Caco-2 (cell line): ENCODE measurements at regions not wholly inside any gene's neighbourhood (a gene's known extent, or its start where the extent isn't known, plus 50 kb on each side); places are given as distances from the start of the nearest gene placed in this dataset.

ENCODE experiments used
- BruUV-seq: library from RNA; stranded (reverse); fragments of 400-500 nt; replicated peaks from 2 replicates; lab custom pipeline; 2021; lab: Mats Ljungman, UMichigan
- CTCF ChIA-PET: fragments of 300-600 bp; sonication (Branson Sonifier 250); formaldehyde crosslinking; loops from one replicate; lab custom pipeline; 2022; ENCODE audit warnings: antibody characterized with exemption; lab: Charles Lee
- POLR2A ChIA-PET: fragments of 300-600 bp; sonication (Branson Sonifier 250); formaldehyde crosslinking; loops from one replicate; lab custom pipeline; 2022; ENCODE audit warnings: antibody characterized with exemption; lab: Charles Lee
- DNase-seq, 2 experiments: peaks; one replicate each; pipeline versions ENCODE4 v3.0.0 to v3.0.0-alpha.2; 2020 to 2022
- H3K27me3 ChIP-seq: replicated peaks from 2 replicates; pipeline ENCODE4 v1.6.0; 2011; ENCODE audit warnings: low read length; ENCODE audit not compliant: control insufficient read depth, insufficient read depth
- H3K36me3 ChIP-seq: 2 replicates; pipeline ENCODE4 v1.5.1; 2011; ENCODE audit warnings: low read length; ENCODE audit not compliant: control insufficient read depth, insufficient read depth
- H3K4me1 ChIP-seq: fragments of 250-450 bp; sonication (Bioruptor Pico); 2 replicates; pipeline ENCODE4 v1.5.1; 2020; ENCODE audit warnings: mild to moderate bottlenecking
- H3K4me3 ChIP-seq: 2 replicates; pipeline ENCODE4 v1.5.1; 2011; ENCODE audit warnings: low read depth, mild to moderate bottlenecking, control low read depth, low read length
- H3K9me3 ChIP-seq: fragments of 250-450 bp; sonication (Bioruptor Pico); 2 replicates; pipeline ENCODE4 v1.5.1; 2020; ENCODE audit warnings: mild to moderate bottlenecking, moderate library complexity
- H3K27ac Mint-ChIP-seq: one replicate; pipeline ENCODE4 v1.8.0; 2022; ENCODE audit warnings: mixed read lengths; ENCODE audit not compliant: unreplicated experiment
- H3K27me3 Mint-ChIP-seq: one replicate; pipeline ENCODE4 v1.8.0; 2022; ENCODE audit warnings: mixed read lengths; ENCODE audit not compliant: insufficient read depth, unreplicated experiment
- H3K36me3 Mint-ChIP-seq: one replicate; pipeline ENCODE4 v1.8.0; 2022; ENCODE audit warnings: mild to moderate bottlenecking, mixed read lengths; ENCODE audit not compliant: insufficient read depth, unreplicated experiment
- H3K4me1 Mint-ChIP-seq: one replicate; pipeline ENCODE4 v1.8.0; 2022; ENCODE audit warnings: low read depth, mixed read lengths; ENCODE audit not compliant: unreplicated experiment
- H3K4me3 Mint-ChIP-seq: one replicate; pipeline ENCODE4 v1.8.0; 2022; ENCODE audit warnings: mild to moderate bottlenecking, moderate library complexity, mixed read lengths; ENCODE audit not compliant: unreplicated experiment
- H3K9me3 Mint-ChIP-seq: one replicate; pipeline ENCODE4 v1.8.0; 2022; ENCODE audit warnings: mixed read lengths; ENCODE audit not compliant: unreplicated experiment
- CTCF ChIP-seq, 2 experiments: fragments of 200-600 bp in 1 of 2; IDR thresholded peaks; 1 replicate in 1 of 2; 2 replicates in 1 of 2; pipeline versions ENCODE4 v1.5.1 to v1.8.0; 2011 to 2022; ENCODE audit warnings: antibody characterized with exemption in 1 of 2, control low read depth in 1 of 2, inconsistent platforms in 1 of 2, low read depth in 1 of 2, low read length in 1 of 2, mild to moderate bottlenecking in 1 of 2, moderate library complexity in 1 of 2; ENCODE audit not compliant: insufficient read depth in 1 of 2, severe bottlenecking in 1 of 2, unreplicated experiment in 1 of 2
- intact Hi-C: fragments of 100-400 bp; cut with micrococcal nuclease; formaldehyde crosslinking; loops from one replicate; pipeline ENCODE4 v1.10.0; 2022; ENCODE audit not compliant: unreplicated experiment

DNA sequence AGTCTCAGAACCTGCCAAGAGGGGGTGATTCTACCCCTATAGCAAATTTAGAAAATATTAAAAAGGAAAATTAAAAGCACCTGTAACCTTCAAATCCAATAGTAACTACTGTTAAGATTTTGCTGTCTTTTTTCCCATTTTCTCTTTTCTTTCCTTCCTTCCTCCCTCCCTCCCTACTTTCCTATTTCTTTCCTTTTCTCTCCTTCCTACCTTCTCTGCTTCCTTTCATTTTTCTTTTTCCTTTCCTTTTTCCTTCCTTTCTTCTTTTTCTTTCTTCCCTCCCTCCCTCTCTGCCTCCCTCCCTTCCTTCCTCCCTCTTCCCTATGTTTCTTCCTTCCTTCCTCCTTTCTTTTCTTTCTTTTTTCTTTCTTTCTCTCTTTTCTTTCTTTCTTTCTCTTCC, 120.2 kb upstream of the KCTD7 start:
- H3K36me3 ChIP-seq: no peaks in the 10 kb centered on the region
- H3K27me3 Mint-ChIP-seq: no peaks in the 10 kb centered on the region
- POLR2A ChIA-PET: no interaction called here

DNA sequence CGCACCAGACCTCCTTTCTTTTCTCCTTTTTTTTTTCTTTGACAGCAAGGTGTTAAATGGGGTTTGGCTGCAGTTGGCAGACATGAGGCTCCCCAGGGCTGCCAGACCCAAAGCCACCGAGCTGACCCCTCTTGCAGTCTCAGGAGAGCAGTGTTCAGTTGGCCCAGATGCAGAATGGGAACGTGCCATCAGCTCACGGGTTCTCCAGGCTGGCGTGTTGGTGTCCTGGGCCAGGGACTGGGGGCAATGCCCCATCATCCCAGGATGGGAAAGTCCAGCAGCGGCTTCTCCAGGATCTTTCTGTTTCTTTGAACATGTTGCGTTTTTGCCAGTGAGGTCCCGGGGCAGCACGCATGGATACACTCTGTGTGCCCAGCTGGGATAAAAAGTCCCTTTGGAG, 114.6 kb upstream of the KCTD7 start:
- no peaks in the 10 kb centered on the region for H3K36me3 ChIP-seq
- no peaks in the 10 kb centered on the region for H3K4me1 ChIP-seq
- POLR2A ChIA-PET: no interaction called here
- intact Hi-C loops: no loop called here
- no TSS peak for BruUV-seq
- Mint-ChIP-seq H3K27ac (no peak overlapping the region), H3K9me3 (no peaks in the 10 kb centered on the region), H3K36me3 (peaks cover 7% of the 10 kb centered on the region), H3K4me1 (no peaks in the 10 kb centered on the region), H3K4me3 (no peak overlapping the region), H3K27me3 (no peaks in the 10 kb centered on the region)
- no peaks in the 10 kb centered on the region for H3K27me3 ChIP-seq
- DNase-seq: no peak
- CTCF ChIA-PET: no interaction called here
- no peaks in the 10 kb centered on the region for H3K9me3 ChIP-seq
- TF ChIP-seq CTCF (IDR thresholded peaks at IDR 0.05; ENCODE audit: insufficient read depth in 1 of 2, low read depth in 1 of 2, low read length in 1 of 2, severe bottlenecking in 1 of 2, unreplicated experiment in 1 of 2): no peak
- no peak overlapping the region for H3K4me3 ChIP-seq

More for the DNA sequence above, 120.2 kb upstream of the KCTD7 start:
- Histone ChIP-seq H3K4me3 (no peak overlapping the region), H3K27me3 (no peaks in the 10 kb centered on the region), H3K9me3 (no peaks in the 10 kb centered on the region), H3K4me1 (no peaks in the 10 kb centered on the region)
- Mint-ChIP-seq H3K4me1 (no peaks in the 10 kb centered on the region), H3K27ac (no peak overlapping the region), H3K9me3 (no peaks in the 10 kb centered on the region), H3K4me3 (no peak overlapping the region), H3K36me3 (no peaks in the 10 kb centered on the region)
- intact Hi-C loops: no loop called here
- CTCF ChIA-PET: no interaction called here
- TF ChIP-seq CTCF (IDR thresholded peaks at IDR 0.05; ENCODE audit: insufficient read depth in 1 of 2, low read depth in 1 of 2, low read length in 1 of 2, severe bottlenecking in 1 of 2, unreplicated experiment in 1 of 2): no peak
- BruUV-seq: no TSS peak
- no peak for DNase-seq

DNA sequence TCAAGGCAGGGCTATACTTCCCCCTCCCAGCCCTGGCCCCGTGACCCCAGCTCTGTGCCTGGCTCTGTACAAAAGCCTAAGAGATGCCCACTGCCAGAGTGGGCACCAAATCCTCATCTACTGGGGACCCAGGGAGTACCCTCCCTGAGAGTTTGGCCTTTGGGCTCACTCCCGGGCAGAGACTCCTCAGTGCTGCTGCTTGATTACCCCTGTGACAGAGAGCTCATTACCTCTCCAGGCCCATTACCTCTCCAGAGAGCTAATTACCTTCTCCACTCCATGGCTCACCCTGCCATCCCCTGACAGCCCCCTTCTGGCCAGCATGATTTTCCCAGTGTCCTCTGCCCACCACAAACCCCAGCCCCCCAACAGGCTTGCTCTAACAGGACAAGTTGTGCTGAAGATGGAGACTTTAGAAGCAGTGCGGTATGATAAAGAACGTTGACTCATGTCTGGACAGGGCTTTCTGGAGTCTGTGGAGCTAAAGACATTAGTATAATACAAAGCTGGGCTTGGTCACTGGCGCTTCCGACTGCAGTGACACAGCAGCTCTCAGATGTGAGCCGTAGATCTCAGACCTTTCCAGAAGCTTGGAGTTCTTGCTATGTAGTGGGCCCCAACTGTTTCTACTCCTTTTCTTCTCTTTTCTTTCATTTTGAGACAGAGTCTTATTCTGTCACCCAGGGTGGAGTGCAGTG, 111.3 kb upstream of the KCTD7 start:
- no peaks in the 10 kb centered on the region for H3K4me1 Mint-ChIP-seq
- no peak for DNase-seq
- BruUV-seq: no TSS peak
- ChIA-PET CTCF (interaction anchor here (0.9 kb wide), 1 partner anchor 487 kb away, joined by 9 read pairs; no protein-coding TSS in a partner anchor), POLR2A (no interaction called here)
- H3K9me3 ChIP-seq: no peaks in the 10 kb centered on the region
- intact Hi-C loops: no loop called here
- no peaks in the 10 kb centered on the region for H3K36me3 ChIP-seq
- H3K4me3 Mint-ChIP-seq: no peak overlapping the region
- no peaks in the 10 kb centered on the region for H3K4me1 ChIP-seq
- no peaks in the 10 kb centered on the region for H3K27me3 Mint-ChIP-seq
- H3K36me3 Mint-ChIP-seq: peaks cover 7% of the 10 kb centered on the region
- no peaks in the 10 kb centered on the region for H3K27me3 ChIP-seq
- TF ChIP-seq CTCF (IDR thresholded peaks at IDR 0.05; ENCODE audit: insufficient read depth in 1 of 2, low read depth in 1 of 2, low read length in 1 of 2, severe bottlenecking in 1 of 2, unreplicated experiment in 1 of 2): no peak
- H3K27ac Mint-ChIP-seq: no peak overlapping the region
- no peak overlapping the region for H3K4me3 ChIP-seq
- H3K9me3 Mint-ChIP-seq: no peaks in the 10 kb centered on the region
